RWPE1 (cell line): ENCODE measurements at regions not wholly inside any gene's neighbourhood (a gene's known extent, or its start where the extent isn't known, plus 50 kb on each side); places are given as distances from the start of the nearest gene placed in this dataset.

Experiments used
- CTCF ChIA-PET: fragments of 350-600 bp; sonication (Branson Sonifier 250); formaldehyde crosslinking; extraction: SDS; loops from one replicate; lab custom pipeline; 2021; lab: Yijun Ruan, JAX
- POLR2A ChIA-PET: fragments of 400-600 bp; formaldehyde crosslinking; extraction: SDS; loops from one replicate; lab custom pipeline; 2020; ENCODE audit warnings: antibody characterized with exemption; ENCODE audit not compliant: low non-redundant PET; lab: Yijun Ruan, JAX
- DNase-seq: peaks from one replicate; pipeline ENCODE4 v3.0.0; 2012; ENCODE audit warnings: low spot score
- H3K27ac ChIP-seq: fragments of 450-650 bp; 2 replicates; pipeline ENCODE4 v1.5.1; 2017
- TF ChIP-seq, protein P1 (sequence below): fragments of 450-650 bp; conservative IDR thresholded peaks from 2 replicates; pipeline ENCODE4 v1.5.1; 2017; ENCODE audit warnings: low read depth, mild to moderate bottlenecking

DNA sequence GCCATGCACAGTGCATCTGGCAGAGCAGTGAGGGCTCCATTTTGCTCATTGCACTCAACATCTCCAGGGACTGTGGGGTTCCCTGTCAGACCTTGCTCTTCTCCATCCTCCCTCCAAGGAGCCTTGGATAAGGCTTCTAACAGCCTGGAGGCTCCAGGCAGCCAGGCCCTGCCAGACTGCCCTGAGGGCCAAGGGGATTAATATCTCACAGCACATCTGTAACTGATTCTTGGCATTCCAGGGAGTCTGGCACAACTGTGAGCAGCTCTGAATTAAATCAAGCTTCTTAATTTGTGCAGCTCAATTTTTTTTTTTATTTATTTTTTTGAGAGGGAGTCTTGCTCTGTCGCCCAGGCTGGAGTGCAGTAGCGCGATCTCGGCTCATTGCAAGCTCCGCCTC is 224.5 kb upstream of the PGRMC2 start:
- POLR2A ChIA-PET = no interaction called here
- TF ChIP-seq, protein P1, sequence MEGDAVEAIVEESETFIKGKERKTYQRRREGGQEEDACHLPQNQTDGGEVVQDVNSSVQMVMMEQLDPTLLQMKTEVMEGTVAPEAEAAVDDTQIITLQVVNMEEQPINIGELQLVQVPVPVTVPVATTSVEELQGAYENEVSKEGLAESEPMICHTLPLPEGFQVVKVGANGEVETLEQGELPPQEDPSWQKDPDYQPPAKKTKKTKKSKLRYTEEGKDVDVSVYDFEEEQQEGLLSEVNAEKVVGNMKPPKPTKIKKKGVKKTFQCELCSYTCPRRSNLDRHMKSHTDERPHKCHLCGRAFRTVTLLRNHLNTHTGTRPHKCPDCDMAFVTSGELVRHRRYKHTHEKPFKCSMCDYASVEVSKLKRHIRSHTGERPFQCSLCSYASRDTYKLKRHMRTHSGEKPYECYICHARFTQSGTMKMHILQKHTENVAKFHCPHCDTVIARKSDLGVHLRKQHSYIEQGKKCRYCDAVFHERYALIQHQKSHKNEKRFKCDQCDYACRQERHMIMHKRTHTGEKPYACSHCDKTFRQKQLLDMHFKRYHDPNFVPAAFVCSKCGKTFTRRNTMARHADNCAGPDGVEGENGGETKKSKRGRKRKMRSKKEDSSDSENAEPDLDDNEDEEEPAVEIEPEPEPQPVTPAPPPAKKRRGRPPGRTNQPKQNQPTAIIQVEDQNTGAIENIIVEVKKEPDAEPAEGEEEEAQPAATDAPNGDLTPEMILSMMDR = no peak
- no peak overlapping the region for H3K27ac ChIP-seq
- DNase-seq = no peak
- CTCF ChIA-PET = no interaction called here

DNA sequence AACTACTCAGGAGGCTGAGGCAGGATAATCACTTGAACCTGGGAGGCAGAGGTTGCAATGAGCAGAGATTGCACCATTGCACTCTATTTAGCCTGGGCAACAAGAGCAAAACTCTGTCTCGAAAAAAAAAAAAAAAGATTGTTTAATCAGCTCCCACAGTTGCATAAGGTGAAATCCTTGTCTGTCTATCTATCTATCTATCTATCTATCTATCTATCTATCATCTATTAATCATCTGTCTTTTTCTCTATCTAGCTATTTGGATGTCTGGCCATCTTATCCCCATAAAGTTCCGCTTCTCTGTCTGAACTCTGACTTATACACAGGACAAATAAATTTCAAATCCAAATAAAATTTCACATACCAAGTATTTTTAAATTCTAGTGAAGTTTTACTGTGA is 223.2 kb upstream of the PGRMC2 start:
- TF ChIP-seq, protein P1 = no peak
- POLR2A ChIA-PET = no interaction called here
- CTCF ChIA-PET = no interaction called here
- no peak for DNase-seq
- no peak overlapping the region for H3K27ac ChIP-seq

DNA sequence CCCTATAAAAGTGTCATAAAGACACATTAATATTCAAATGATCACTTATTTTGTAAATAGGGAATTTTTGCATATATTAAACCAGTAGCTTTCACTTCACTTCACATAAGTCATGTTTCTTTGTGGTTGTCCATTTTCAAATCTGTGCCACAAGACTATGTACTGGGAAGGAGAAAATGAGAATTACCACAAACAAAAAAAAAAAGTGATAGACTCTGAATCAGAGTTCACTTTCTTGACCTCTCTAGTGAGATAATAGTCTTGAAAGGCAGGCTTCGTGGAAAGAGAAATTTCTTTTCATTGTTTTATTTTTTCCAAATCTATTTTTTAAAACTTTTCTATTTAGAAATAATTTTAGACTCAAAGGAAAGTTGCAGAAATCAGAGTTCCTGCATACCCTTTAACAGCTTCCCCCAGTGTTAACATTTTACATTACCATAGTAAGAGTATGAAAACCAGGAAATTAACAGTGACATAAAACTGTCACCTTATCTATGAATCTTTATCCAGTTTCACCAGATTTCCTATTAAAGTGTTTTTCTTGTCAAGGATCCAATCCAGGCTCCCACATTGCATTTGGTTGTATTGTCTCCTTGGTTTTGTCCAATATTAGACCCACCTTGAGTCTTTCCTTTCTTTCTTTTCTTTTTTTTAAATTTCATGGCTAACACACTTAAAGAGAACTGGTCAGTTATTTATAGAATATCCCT is 215.4 kb upstream of the PGRMC2 start:
- DNase-seq = no peak
- TF ChIP-seq, protein P1 = no peak
- H3K27ac ChIP-seq = no peak overlapping the region
- ChIA-PET CTCF (no interaction called here), POLR2A (no interaction called here)

DNA sequence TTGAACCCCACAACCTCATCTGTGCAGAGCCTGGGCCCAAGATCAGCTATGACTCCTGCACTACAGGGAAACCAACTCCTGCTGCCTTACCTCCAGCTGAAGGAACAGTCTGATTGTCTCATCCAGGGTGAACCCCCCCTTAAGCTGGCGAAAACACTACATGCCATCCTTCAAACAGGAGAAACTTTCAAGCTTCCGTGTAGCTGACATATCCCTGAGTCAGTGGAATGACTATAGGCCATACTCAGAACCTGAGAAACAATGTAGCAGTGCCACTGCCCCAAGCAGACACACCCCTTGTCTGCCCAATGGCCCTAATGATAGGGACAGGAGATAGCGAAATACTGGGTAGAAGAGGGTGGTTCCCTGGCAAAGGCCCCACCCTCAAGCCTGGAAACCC is 213.6 kb upstream of the PGRMC2 start:
- CTCF ChIA-PET = no interaction called here
- H3K27ac ChIP-seq = no peak overlapping the region
- TF ChIP-seq, protein P1 = no peak
- POLR2A ChIA-PET = no interaction called here
- DNase-seq = no peak

DNA sequence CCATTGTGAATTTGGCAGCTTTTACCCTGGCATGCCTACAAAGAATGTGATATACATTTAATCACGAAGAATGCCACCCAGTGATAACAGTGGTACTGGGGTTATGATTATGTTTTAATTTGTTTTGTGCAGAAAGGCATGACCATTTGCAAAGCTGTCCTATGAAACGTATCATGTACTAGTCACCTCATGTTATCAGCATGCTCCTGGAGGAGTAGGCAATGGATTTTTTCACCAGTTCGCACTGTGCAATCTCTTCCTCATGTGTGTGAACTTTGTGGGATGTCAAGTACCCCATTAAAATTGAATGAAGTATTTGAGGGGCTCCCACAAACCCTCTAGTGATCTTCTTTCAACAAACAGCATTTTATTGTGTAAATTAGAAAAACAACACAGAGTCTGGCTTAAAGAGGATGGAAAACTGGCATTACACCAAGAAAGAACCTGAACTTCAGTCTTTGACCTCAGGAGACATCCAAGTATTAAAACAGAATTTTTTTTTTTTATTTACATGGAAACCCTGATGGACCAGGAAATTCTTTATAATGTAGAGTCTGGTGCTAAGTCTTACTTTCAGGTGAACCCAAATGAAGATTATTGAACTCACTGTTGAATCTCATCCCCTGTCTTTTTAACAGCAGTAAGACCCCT is 200.6 kb upstream of the PGRMC2 start:
- ChIA-PET POLR2A (no interaction called here), CTCF (interaction anchor here (0.7 kb wide), 1 partner anchor 372 kb away, joined by 3 read pairs; no protein-coding TSS in a partner anchor)
- TF ChIP-seq, protein P1 = no peak
- no peak overlapping the region for H3K27ac ChIP-seq
- no peak for DNase-seq

DNA sequence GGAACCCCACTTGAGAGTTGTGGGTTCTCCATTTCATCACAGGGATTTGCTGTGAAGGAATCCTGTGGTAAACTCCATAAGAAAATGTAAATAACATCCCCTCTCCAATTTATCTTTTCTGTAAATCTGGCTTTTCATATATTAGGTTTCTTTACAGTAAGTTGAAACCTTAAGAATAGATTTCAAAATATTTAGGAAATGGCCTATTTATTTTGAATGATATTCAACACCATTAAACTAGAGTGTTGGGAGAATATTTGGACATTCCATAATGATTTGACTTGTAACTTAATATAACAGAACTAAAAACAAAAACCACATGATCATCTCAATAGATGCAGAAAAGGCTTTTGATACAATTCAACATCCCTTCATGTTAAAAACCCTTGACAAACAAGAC is 197.3 kb upstream of the PGRMC2 start:
- CTCF ChIA-PET = no interaction called here
- no peak for DNase-seq
- POLR2A ChIA-PET = no interaction called here
- no peak overlapping the region for H3K27ac ChIP-seq
- TF ChIP-seq, protein P1 = no peak
